ENCODE measurements at regions not wholly inside any gene's neighbourhood (a gene's known extent, or its start where the extent isn't known, plus 50 kb on each side); places are given as distances from the start of the nearest gene placed in this dataset.
A peak's percentile ranks its signal among the peaks of the same experiment; 100 is the strongest.

DNA sequence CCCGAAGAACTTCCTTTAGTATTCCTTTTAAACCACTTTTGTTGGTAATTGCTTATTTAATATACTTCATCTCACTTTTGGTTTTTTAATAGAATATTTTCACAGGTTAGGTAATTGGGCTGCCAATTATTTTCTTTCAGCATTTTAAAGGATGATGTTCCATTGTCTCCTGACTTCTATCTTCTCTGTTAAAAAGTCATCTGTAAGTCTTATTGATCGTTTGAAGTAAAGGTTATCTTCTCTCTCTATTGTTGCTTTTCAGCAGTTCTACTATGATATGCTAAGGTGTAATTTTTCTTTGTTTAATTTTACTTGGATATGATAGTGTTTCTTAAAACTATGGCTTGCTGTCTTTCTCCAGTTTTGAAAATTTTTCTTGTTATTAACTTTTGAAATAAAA is 307.5 kb downstream of the MAP2K4 start:
- Histone ChIP-seq H3K27ac (ENCODE audit: low read length) (no peak overlapping the region), H3K4me1 (ENCODE audit: control insufficient read depth, insufficient read depth, low read length) (no peaks in the 10 kb centered on the region), H3K4me3 (ENCODE audit: low read length in 2 of 2) (no peak overlapping the region), H3K36me3 (ENCODE audit: control insufficient read depth in 2 of 2, insufficient read depth in 2 of 2, low read length in 2 of 2) (no peaks in the 10 kb centered on the region), H3K27me3 (ENCODE audit: control insufficient read depth in 1 of 2, insufficient read depth in 2 of 2, low read length in 2 of 2) (no peaks in the 10 kb centered on the region), H3K9me3 (ENCODE audit: control insufficient read depth in 2 of 2, low read length in 2 of 2) (peaks cover 0 to 3% of the 10 kb centered on the region in 2 donors), H3K9ac (ENCODE audit: low read length in 2 of 2) (no peak overlapping the region)

DNA sequence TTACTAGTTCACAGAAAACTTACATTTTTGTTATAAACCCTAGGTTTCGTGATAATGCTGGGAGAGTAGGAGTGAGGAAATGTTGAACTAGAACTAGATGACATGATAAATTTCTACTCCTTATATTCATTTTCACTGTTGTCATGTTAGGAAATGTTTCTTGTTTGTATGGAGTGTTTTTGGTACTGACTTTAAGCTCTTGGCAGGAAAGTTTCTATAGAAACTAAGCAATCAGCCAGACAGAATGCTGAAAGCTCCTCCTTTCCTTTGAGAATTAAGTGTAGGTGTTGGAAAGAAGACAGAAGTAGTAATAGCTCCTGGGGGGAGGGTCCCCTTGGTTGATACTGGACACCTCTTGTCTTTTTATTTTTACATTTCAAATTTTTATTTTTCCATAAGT is 309.8 kb downstream of the MAP2K4 start:
- peaks cover 0 to 3% of the 10 kb centered on the region in 2 donors for H3K9me3 ChIP-seq (ENCODE audit: control insufficient read depth in 2 of 2, low read length in 2 of 2)
- no peak overlapping the region for H3K27ac ChIP-seq (ENCODE audit: low read length)
- H3K36me3 ChIP-seq (ENCODE audit: control insufficient read depth in 2 of 2, insufficient read depth in 2 of 2, low read length in 2 of 2), result no peaks in the 10 kb centered on the region
- no peaks in the 10 kb centered on the region for H3K4me1 ChIP-seq (ENCODE audit: control insufficient read depth, insufficient read depth, low read length)
- no peak overlapping the region for H3K9ac ChIP-seq (ENCODE audit: low read length in 2 of 2)
- H3K27me3 ChIP-seq (ENCODE audit: control insufficient read depth in 1 of 2, insufficient read depth in 2 of 2, low read length in 2 of 2), result no peaks in the 10 kb centered on the region
- H3K4me3 ChIP-seq (ENCODE audit: low read length in 2 of 2), result no peak overlapping the region

DNA sequence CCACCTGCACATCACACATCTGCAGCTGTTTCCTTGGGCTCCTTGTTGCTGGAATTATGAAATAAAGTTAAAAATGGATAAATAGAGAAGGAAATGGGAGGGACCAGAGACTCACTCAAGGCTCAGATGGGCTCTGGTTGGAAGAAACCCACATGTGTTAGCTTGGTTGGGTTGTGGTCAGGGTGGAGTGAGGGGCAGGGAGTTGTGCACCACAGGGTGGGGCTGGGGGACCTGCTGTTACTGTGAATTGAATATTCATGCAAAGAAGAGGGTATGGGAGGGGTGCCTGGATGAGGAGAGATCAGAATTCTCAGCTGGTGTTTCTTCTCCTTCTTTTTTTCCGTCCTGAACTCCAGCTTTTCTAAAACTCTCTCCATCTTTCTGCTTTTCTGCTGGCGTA is 320.7 kb downstream of the MAP2K4 start:
- Histone ChIP-seq H3K27me3 (ENCODE audit: control insufficient read depth in 1 of 2, insufficient read depth in 2 of 2, low read length in 2 of 2) (no peaks in the 10 kb centered on the region), H3K36me3 (ENCODE audit: control insufficient read depth in 2 of 2, insufficient read depth in 2 of 2, low read length in 2 of 2) (no peaks in the 10 kb centered on the region), H3K27ac (ENCODE audit: low read length) (no peak overlapping the region), H3K9me3 (ENCODE audit: control insufficient read depth in 2 of 2, low read length in 2 of 2) (no peaks in the 10 kb centered on the region), H3K9ac (ENCODE audit: low read length in 2 of 2) (no peak overlapping the region), H3K4me3 (ENCODE audit: low read length in 2 of 2) (no peak overlapping the region), H3K4me1 (ENCODE audit: control insufficient read depth, insufficient read depth, low read length) (peaks cover 13% of the 10 kb centered on the region)

DNA sequence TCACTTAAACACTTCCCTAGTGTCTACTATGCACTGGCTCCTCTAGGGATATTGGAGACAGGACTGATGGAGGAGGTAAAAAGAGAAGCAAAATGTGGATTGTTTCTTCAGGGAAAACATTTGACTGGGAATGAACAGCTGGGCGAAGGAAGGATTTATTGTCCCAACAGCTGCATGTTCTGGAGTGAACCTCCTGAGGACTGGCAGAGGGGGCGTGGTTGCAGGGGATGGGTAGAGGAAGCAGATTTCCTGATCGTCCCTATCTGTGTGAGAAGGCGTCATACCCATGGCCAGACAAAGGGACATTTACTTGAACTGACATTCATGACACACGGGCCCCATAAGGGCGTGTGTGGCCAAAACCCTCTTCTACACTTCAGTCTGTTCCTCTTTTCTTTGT is 321.5 kb downstream of the MAP2K4 start:
- Histone ChIP-seq H3K9ac (ENCODE audit: low read length in 2 of 2) (no peak overlapping the region), H3K27me3 (ENCODE audit: control insufficient read depth in 1 of 2, insufficient read depth in 2 of 2, low read length in 2 of 2) (no peaks in the 10 kb centered on the region), H3K27ac (ENCODE audit: low read length) (no peak overlapping the region), H3K4me1 (ENCODE audit: control insufficient read depth, insufficient read depth, low read length) (peaks cover 10% of the 10 kb centered on the region), H3K9me3 (ENCODE audit: control insufficient read depth in 2 of 2, low read length in 2 of 2) (no peaks in the 10 kb centered on the region), H3K4me3 (ENCODE audit: low read length in 2 of 2) (no peak overlapping the region), H3K36me3 (ENCODE audit: control insufficient read depth in 2 of 2, insufficient read depth in 2 of 2, low read length in 2 of 2) (no peaks in the 10 kb centered on the region)

DNA sequence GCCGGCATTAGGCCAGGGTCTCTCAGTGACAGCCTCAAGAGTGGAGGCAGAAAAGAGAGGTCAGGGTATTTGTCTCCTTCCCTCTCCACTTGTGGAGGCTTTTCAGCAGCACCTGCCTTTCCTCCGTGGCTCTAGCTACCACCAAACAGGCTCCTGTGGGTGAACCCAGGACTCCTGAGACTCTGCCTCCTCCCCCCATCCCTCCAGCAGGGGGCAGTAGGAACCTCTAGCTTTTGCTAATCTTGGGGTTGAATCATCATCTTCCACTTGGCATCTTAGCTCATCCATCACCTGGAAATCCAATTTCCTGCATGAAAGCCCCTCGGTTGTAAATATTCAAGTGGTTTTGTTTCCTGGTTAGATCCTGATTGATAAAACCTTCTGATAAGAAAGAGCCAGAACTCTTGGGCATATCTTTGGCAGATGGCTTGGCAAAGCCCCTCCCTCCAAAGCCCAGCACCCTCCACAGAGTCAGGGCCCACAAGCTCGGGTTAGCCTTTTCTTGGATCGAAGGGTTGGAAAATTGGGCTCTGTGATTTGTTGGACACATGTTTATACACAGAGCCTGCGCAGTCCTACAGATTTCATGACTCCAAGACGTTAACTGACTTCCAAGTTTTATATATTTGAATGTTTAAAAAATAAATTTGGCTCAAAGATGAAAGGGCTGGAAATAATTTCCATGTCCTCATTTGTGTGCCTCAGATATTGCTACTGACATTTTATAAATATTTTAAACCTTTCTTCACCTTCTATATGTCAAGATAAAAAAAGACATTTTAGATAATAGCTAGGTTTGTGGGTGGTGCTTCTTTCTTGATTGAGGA is 322.1 kb downstream of the MAP2K4 start:
- H3K9ac ChIP-seq (ENCODE audit: low read length in 2 of 2), result no peak overlapping the region
- H3K4me1 ChIP-seq (ENCODE audit: control insufficient read depth, insufficient read depth, low read length), result peaks cover 10% of the 10 kb centered on the region
- H3K36me3 ChIP-seq (ENCODE audit: control insufficient read depth in 2 of 2, insufficient read depth in 2 of 2, low read length in 2 of 2), result no peaks in the 10 kb centered on the region
- H3K27me3 ChIP-seq (ENCODE audit: control insufficient read depth in 1 of 2, insufficient read depth in 2 of 2, low read length in 2 of 2), result no peaks in the 10 kb centered on the region
- no peak overlapping the region for H3K27ac ChIP-seq (ENCODE audit: low read length)
- no peaks in the 10 kb centered on the region for H3K9me3 ChIP-seq (ENCODE audit: control insufficient read depth in 2 of 2, low read length in 2 of 2)
- H3K4me3 ChIP-seq (ENCODE audit: low read length in 2 of 2), result no peak overlapping the region

DNA sequence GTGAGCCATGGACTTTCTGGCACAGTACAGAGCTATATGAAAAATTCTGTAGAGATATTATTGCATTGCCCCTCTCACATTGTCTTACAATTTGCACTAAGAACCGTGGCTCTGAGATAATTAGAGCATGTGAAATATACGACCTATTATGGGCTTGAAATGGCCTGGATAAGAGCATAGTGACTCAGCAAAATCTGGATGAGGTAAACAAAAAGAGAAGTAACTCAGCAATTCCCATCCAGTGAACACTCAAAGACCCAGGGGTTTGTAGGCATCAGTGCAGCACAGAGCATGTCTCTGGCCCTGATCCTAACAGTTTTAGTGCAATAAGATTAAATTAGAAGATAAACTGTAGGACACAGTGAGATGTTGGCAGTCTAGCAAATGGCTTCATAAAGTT is 317.2 kb upstream of the MYOCD start:
- H3K4me1 ChIP-seq (ENCODE audit: control insufficient read depth, insufficient read depth, low read length), result no peaks in the 10 kb centered on the region
- H3K4me3 ChIP-seq (ENCODE audit: low read length in 2 of 2), result no peak overlapping the region
- no peak overlapping the region for H3K9ac ChIP-seq (ENCODE audit: low read length in 2 of 2)
- no peaks in the 10 kb centered on the region for H3K36me3 ChIP-seq (ENCODE audit: control insufficient read depth in 2 of 2, insufficient read depth in 2 of 2, low read length in 2 of 2)
- no peak overlapping the region for H3K27ac ChIP-seq (ENCODE audit: low read length)
- H3K27me3 ChIP-seq (ENCODE audit: control insufficient read depth in 1 of 2, insufficient read depth in 2 of 2, low read length in 2 of 2), result no peaks in the 10 kb centered on the region
- H3K9me3 ChIP-seq (ENCODE audit: control insufficient read depth in 2 of 2, low read length in 2 of 2), result peaks cover 3 to 5% of the 10 kb centered on the region in 2 donors

DNA sequence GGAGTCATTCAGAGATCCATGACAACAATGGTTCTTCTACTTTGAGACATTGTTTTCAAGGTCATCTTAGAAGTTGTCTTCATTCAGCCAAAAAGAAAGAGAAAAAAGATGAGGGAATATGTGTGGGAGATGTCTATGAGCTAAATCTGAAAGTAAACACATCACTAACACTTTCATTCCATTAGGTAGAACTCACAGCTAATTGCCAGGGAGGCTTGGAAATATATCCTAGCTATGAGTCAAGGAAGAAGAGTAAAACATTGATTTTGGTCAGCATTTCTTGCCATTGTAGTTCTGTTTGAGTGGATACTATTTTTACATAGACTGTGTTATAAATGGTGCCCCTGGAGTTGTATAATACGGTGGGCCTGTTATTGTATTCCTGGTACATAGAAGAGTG is 316.4 kb upstream of the MYOCD start:
- Histone ChIP-seq H3K4me1 (ENCODE audit: control insufficient read depth, insufficient read depth, low read length) (no peaks in the 10 kb centered on the region), H3K36me3 (ENCODE audit: control insufficient read depth in 2 of 2, insufficient read depth in 2 of 2, low read length in 2 of 2) (no peaks in the 10 kb centered on the region), H3K27me3 (ENCODE audit: control insufficient read depth in 1 of 2, insufficient read depth in 2 of 2, low read length in 2 of 2) (no peaks in the 10 kb centered on the region), H3K27ac (ENCODE audit: low read length) (no peak overlapping the region), H3K9ac (ENCODE audit: low read length in 2 of 2) (no peak overlapping the region), H3K4me3 (ENCODE audit: low read length in 2 of 2) (no peak overlapping the region), H3K9me3 (ENCODE audit: control insufficient read depth in 2 of 2, low read length in 2 of 2) (peaks cover 3 to 5% of the 10 kb centered on the region in 2 donors)

DNA sequence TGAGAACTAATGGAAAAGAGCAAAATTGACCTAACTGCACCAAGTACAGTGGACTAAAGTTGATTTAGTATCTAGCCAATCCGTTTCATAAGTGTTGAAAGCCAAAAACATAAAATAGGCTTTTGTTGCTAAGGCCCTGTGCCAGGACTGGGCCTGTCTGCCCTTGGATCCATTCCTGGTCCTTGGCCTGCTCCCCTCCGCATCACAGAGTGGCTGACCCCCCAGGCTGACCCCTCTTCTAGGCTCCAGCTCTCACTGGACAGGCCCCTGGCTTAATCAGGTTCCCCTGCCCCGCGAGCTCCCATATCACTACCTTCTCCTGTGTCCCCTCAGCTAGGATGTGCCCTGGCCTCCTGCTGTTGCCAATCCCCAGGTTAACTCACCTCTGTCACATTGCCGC is 313.6 kb upstream of the MYOCD start:
- no peak overlapping the region for H3K4me3 ChIP-seq (ENCODE audit: low read length in 2 of 2)
- H3K9ac ChIP-seq (ENCODE audit: low read length in 2 of 2), result no peak overlapping the region
- H3K36me3 ChIP-seq (ENCODE audit: control insufficient read depth in 2 of 2, insufficient read depth in 2 of 2, low read length in 2 of 2), result no peaks in the 10 kb centered on the region
- H3K4me1 ChIP-seq (ENCODE audit: control insufficient read depth, insufficient read depth, low read length), result no peaks in the 10 kb centered on the region
- H3K27me3 ChIP-seq (ENCODE audit: control insufficient read depth in 1 of 2, insufficient read depth in 2 of 2, low read length in 2 of 2), result no peaks in the 10 kb centered on the region
- H3K9me3 ChIP-seq (ENCODE audit: control insufficient read depth in 2 of 2, low read length in 2 of 2), result peaks cover 7 to 10% of the 10 kb centered on the region in 2 donors
- no peak overlapping the region for H3K27ac ChIP-seq (ENCODE audit: low read length)

DNA sequence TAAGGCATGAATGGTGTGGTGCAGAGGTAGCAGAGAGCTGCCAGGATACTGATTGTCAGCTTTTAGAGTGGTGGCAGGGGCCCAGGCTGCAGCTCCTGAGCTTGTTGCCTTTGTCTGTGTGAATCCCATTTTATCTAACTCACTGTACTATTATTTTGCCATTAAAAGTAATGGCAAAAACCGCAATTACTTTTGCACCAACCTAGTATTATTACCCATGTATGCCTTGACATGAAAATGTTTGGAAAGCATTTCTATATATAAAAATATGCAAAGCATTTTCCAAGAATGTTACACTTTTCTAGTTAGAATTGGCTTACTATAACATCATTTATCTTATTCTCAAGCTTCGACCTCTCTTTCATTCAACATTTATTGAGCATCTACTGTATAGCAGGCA is 308.1 kb upstream of the MYOCD start:
- Histone ChIP-seq H3K27me3 (ENCODE audit: control insufficient read depth in 1 of 2, insufficient read depth in 2 of 2, low read length in 2 of 2) (no peaks in the 10 kb centered on the region), H3K27ac (ENCODE audit: low read length) (peak overlapping the region; percentile 89)

DNA sequence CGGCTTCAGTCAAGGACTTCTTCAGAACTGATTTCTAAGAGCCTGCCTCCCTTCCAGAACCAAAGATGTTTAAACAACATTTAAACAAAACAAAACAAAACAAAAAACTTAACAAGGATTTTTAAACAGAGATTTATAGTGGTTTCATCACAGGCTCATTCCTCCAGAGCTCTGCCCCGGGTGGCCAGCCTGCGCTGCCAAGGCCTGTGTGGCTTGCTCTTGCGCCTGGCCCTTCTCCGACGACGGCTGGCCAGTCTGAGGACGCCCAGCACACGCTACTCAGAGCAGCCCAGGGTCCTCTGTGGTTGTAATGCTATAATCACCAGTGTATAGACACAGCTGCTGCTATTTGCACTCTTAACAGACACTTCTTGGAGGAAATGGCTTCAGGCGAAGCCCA is 307.2 kb upstream of the MYOCD start:
- H3K27ac ChIP-seq (ENCODE audit: low read length), result peak overlapping the region; percentile 89
- H3K27me3 ChIP-seq (ENCODE audit: control insufficient read depth in 1 of 2, insufficient read depth in 2 of 2, low read length in 2 of 2), result no peaks in the 10 kb centered on the region
- H3K9me3 ChIP-seq (ENCODE audit: control insufficient read depth in 2 of 2, low read length in 2 of 2), result peaks cover 4 to 5% of the 10 kb centered on the region in 2 donors
- peak overlapping the region in 1 of 2 donors; percentile 8 for H3K4me3 ChIP-seq (ENCODE audit: low read length in 2 of 2)
- no peaks in the 10 kb centered on the region for H3K36me3 ChIP-seq (ENCODE audit: control insufficient read depth in 2 of 2, insufficient read depth in 2 of 2, low read length in 2 of 2)
- peaks cover 28% of the 10 kb centered on the region for H3K4me1 ChIP-seq (ENCODE audit: control insufficient read depth, insufficient read depth, low read length)
- peak overlapping the region in 1 of 2 donors; percentile 7 for H3K9ac ChIP-seq (ENCODE audit: low read length in 2 of 2)

More for the DNA sequence above, 308.1 kb upstream of the MYOCD start:
- peaks cover 24% of the 10 kb centered on the region for H3K4me1 ChIP-seq (ENCODE audit: control insufficient read depth, insufficient read depth, low read length)
- H3K36me3 ChIP-seq (ENCODE audit: control insufficient read depth in 2 of 2, insufficient read depth in 2 of 2, low read length in 2 of 2), result no peaks in the 10 kb centered on the region
- peaks cover 4 to 5% of the 10 kb centered on the region in 2 donors for H3K9me3 ChIP-seq (ENCODE audit: control insufficient read depth in 2 of 2, low read length in 2 of 2)
- H3K9ac ChIP-seq (ENCODE audit: low read length in 2 of 2), result no peak overlapping the region
- H3K4me3 ChIP-seq (ENCODE audit: low read length in 2 of 2), result no peak overlapping the region

DNA sequence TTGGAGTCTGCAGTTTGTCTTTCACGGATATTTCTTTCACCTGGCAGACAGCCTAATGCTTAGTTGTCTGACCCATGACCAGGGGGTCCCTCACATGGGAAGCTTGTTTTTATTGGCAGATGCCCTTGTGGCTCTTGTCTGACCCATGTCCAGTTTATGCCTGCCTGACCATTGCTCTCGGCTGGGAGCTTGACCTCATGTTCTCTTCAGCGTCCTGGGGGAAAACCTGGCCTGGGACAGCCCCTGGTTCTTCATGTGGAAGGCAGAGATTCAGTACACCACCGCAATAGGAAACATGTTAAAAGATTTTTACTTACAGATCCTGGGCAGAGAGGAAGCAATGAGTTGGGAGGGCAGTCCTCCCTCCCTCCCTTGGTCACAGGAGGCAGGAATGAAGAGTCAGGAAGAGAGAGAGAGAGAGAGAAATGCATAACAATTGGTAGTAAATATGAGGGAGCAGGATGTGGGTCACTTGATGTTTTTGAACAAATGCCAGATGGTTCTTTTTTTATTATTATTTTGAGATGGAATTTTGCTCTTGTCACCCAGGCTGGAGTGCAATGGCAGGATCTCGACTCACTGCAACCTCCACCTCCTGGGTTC is 302.7 kb upstream of the MYOCD start:
- Histone ChIP-seq H3K4me1 (ENCODE audit: control insufficient read depth, insufficient read depth, low read length) (peaks cover 38% of the 10 kb centered on the region), H3K9ac (ENCODE audit: low read length in 2 of 2) (no peak overlapping the region), H3K36me3 (ENCODE audit: control insufficient read depth in 2 of 2, insufficient read depth in 2 of 2, low read length in 2 of 2) (no peaks in the 10 kb centered on the region), H3K9me3 (ENCODE audit: control insufficient read depth in 2 of 2, low read length in 2 of 2) (no peaks in the 10 kb centered on the region), H3K4me3 (ENCODE audit: low read length in 2 of 2) (no peak overlapping the region), H3K27me3 (ENCODE audit: control insufficient read depth in 1 of 2, insufficient read depth in 2 of 2, low read length in 2 of 2) (no peaks in the 10 kb centered on the region), H3K27ac (ENCODE audit: low read length) (peak overlapping the region; percentile 31)
